ENCODE measurements at regions not wholly inside any gene's neighbourhood (a gene's known extent, or its start where the extent isn't known, plus 50 kb on each side); places are given as distances from the start of the nearest gene placed in this dataset.

GRCh38 chr2:83782122-83782521, 677.0 kb downstream of the SUCLG1 start:
- TF ChIP-seq ZNF114 (tag by site-specific recombination; IDR thresholded peaks at IDR 0.05) (no peak), REST (tag by site-specific recombination; IDR thresholded peaks at IDR 0.05) (no peak), ZNF580 (tag by site-specific recombination; IDR thresholded peaks at IDR 0.05) (no peak), CTCF (tag by site-specific recombination; IDR thresholded peaks at IDR 0.05) (no peak), ZSCAN18 (tag by site-specific recombination; IDR thresholded peaks at IDR 0.05) (no peak)

All from HEK293 (cell line).